Activated T-cell treated with anti-CD3 and anti-CD28 coated beads for 24 hours (primary cell): ENCODE measurements at regions not wholly inside any gene's neighbourhood (a gene's known extent, or its start where the extent isn't known, plus 50 kb on each side); places are given as distances from the start of the nearest gene placed in this dataset.
"Not testable (repeated sequence)": the region's sequence is repeated elsewhere in the genome, so short reads cannot be mapped to it uniquely, and the experiment has no call there.

Experiments used
- DNase-seq: peaks from one replicate; pipeline ENCODE4 v3.0.0-alpha.2; 2020; ENCODE audit warnings: low read depth

DNA sequence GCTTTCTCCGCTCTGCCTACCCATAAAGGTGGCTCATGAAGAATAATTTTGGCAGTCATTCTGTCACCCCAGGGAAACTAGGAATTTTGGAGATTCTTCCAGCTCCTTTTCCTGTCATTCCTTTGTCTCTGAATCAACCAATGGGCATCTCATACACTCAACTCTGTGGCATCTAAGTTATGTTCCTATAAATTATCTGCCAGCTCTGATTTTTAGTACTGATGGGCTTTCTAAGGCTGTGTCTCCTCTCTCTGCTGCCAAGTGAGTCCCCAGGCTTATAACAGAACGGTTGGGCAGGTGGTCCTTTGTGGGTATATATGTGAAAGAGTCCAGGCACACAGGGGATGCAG, 226.8 kb downstream of the NMUR2 start:
- no peak for DNase-seq

- no peak for DNase-seq
Measured at GRCh38 chr5:152177626-152178349, 227.3 kb downstream of the NMUR2 start.

DNA sequence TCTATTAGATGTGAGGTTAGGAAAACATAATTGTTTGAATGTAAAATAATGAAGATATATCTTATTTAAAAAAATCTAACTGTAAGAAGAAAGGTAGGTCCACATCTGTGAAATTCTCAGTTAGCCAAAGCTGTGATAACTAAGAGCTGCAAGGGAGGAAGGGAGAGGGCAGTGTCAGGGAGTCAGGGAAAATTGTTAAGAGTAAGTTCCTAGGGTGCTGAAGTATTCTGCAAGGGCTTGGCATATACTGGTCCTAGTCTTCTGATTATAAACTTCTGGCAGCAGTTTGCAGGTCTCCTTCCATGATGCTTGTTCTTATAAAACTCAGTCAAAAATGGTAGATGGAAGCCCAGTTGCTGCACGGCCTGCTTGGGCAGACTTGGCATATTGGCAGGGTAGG, 233.2 kb downstream of the NMUR2 start:
- DNase-seq: no peak

DNA sequence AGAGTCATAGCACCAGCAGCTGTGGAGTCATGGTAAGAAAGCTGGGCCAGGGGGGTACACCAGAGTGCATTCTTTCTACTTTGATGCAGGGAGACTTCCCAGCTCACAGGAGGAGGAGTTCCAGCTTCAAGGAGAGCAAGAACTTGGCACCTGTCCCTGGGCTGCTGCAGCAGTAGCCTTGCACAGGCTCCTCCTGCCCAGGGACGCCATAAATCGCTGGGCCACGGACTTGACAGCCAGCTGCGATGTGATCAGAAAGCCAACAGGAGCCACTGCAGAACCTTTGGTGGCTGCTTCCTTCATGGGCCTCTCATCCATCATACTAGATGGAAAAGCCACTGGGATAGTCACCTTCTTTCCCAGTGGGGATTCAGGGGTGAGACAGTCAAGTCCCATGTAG, 234.7 kb downstream of the NMUR2 start:
- DNase-seq: no peak

DNA sequence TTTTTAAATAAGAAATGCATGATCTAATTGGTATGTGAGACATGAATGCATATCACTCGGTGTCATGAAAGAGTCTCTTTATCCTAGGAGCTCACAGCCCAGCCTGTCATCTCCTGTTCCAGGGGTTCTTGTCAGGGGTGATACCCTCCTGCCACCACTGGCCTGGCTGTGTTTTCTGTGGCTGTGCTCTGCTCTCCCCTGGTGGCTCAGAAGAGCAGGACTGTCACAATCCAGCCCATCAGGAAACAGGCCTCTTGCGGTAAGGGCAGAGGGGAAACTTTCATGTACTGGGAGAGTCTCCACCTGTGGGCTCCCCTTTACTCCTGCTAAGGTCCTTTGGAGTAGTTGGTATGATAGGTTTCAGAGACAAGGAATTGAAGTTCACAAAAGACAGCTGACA, 240.2 kb upstream of the GLRA1 start:
- DNase-seq: no peak

- DNase-seq: not testable (repeated sequence)
Measured at GRCh38 chr5:152159894-152160293, 235.2 kb upstream of the GLRA1 start.

DNA sequence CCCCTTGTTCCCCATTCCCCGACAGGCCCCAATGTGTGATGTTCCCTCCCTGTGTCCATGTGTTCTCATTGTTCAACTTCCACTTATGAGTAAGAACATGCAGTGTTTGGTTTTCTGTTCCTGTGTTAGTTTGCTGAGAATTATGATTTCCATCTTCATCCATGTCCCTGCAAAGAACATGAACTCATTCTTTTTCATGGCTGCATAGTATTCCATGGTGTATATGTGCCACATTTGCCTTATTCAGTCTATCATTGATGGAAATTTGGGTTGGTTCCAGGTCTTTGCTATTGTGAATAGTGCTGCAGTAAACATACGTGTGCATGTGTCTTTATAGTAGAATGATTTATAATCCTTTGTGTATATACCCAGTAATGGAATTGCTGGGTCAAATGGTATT, 229.8 kb upstream of the GLRA1 start:
- not testable (repeated sequence) for DNase-seq

DNA sequence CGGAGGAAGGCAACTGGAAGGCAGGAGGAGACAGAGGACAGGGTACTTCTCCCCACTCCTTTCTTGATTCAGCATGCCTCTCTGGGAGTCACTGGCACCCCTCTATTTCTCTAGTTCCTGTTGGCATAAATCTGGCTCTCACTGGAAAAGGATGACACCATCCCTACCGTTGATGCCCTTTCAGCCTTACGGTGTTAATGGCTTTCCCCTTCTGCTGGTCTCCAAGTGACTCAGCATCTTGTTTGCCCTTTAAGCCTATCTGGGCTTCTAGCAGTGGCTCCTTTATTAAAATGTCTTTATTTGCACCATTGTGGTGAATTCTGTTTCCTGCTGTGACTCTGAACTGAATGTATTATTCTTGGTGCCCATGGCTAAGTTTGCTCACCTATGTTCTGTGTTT, 227.3 kb upstream of the GLRA1 start:
- no peak for DNase-seq

DNA sequence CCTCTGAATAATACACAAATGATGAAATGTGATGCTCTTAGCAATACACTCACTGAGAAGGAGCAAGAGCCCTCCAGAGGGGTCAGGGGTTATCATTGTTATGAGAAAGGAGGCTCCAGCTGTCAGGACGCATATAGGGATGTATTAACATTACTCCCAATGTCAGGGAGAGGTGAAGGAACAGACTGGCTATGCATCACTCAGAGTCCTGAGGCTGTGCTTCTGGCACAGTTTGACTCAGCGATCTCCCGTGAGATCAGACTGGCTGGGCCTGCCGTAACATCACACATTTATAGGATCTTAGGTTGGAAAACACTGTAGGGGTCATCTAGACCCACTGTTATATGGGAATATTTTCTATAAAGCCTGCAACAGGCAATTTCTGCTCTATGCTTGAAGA, 226.5 kb upstream of the GLRA1 start:
- DNase-seq: no peak

DNA sequence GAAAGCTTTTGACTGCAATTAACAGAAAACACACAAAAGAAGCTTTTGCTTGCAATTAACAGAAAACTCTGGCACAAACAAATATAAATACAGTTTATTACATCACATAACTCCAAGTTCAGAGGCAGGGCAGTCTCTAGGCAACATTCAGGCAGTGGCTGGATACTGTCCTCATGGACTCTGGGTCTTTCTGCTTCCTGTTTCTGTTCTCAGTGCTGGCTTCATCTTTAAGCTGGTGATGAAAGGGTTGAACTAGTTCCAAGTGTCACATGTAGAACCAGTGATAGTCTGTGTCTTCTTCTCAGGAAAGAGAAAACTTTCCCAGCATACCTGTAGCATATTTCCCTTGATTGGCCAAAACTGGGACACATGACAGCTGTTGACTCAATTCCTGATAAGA, 222.6 kb upstream of the GLRA1 start:
- DNase-seq: no peak

- no peak for DNase-seq
Measured at GRCh38 chr5:152146566-152146965, 221.9 kb upstream of the GLRA1 start.

DNA sequence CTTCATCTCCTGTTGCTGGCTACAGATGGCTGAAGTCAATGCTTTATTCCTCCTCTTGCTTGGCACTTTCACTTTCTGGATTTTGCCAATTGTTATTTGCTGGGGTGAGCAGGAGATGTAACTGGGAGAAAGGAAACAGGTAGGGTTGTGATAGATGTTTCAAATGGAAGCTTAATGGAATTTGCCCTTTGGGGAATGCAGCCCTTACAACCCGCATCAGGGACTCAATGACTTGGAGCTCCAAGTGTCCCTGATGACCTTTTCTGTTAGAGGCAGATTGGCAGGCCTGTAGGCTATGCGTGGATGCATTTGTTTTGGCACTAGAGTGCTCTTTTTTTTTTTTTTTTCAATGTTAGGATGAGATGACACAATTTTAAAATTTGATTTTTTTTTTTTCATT, 219.9 kb upstream of the GLRA1 start:
- DNase-seq: no peak

DNA sequence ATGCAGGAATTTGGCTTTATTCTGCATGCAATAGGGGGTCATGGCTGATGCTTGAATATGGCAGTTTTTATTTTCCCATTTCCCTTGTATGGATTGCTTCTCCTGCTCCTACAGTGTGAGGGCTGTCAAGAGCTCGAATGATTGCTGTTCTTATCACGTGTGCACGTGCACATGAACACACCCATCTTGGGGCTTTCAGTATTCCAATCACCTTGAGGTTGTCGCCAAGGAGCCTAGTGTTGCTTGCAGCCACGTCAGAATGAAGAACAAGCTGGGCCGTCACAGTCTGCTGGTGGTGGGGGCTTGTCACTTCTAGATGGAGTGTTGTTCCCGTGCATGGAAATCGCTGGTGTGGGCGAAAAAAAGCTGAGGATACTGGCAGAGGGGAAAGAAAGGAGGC, 219.4 kb upstream of the GLRA1 start:
- DNase-seq: no peak

GRCh38 chr5:152142840-152143469, 218.3 kb upstream of the GLRA1 start:
- peak; percentile 47 for DNase-seq

GRCh38 chr5:152140347-152140746, 215.7 kb upstream of the GLRA1 start:
- DNase-seq: no peak

DNA sequence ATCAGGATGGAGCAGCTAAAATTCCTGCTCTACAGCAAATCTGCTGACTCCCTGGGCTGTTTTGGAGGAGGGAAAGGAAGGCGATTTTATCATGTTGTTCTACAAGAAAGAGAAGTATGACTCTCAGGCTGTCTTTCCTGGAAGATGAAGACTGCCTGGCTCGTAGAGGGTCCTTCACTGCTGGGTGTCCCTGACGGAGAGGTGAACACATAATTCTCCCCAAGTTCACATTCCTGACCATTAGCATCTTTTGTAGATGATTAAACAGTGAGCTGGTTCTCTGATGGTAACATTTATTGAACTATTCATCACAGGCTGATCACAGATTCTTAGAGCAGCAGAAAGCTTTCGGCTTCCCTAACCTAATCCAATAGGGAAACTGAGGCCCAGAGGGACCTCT, 212.4 kb upstream of the GLRA1 start:
- DNase-seq: no peak

- no peak for DNase-seq
Measured at GRCh38 chr5:152136321-152136720, 211.7 kb upstream of the GLRA1 start.

DNA sequence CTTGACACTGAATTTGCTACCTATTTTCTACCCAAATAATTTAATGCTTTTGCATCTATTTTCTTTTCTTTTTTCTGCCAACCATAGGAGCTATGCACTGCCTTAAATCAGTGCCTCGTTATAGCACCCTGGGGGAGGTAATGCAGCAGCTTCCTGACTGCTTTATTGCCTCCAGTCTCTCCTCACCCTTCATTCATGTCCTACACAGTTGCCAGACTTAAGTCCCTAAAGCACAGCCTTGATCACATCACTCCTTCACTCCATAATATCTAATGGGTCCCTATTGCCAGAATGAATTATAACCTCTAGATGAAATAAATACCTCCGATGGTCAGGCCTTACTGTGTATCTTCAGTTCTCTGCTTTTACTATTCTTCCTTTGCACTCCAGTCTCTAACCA, 211.2 kb upstream of the GLRA1 start:
- DNase-seq: no peak

GRCh38 chr5:152125661-152126205, 201.1 kb upstream of the GLRA1 start:
- no peak for DNase-seq

DNA sequence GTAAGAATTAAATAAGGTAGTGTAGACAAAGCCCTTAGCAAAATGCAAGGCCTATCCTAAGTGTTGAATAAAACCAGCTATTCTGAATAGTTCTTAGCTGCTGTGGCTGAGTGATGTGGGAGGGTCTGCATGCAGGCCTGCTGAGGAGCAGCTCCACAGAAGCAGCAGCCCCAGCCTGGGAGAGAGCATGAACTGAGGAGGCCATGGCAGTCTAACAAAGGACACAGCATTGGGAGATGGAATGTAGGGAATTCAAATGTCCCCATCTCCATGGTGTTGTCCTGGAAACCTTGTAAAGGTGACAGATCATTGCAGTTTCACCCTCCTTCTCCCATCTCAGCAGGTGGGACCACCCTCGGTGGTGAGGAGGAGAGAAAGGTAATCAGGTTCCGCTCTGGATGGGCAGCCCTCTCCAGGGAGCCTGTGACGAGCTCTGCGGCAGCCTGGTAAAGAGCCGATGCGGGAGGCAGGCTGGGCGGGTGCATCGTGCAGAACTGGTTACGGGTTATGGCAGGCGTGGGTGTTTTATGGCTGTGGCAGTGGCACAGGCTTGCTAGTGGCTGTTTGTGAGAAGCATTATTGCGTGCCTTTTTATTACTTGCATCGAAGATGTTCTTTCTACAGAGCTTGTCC, 199.9 kb upstream of the GLRA1 start:
- no peak for DNase-seq

DNA sequence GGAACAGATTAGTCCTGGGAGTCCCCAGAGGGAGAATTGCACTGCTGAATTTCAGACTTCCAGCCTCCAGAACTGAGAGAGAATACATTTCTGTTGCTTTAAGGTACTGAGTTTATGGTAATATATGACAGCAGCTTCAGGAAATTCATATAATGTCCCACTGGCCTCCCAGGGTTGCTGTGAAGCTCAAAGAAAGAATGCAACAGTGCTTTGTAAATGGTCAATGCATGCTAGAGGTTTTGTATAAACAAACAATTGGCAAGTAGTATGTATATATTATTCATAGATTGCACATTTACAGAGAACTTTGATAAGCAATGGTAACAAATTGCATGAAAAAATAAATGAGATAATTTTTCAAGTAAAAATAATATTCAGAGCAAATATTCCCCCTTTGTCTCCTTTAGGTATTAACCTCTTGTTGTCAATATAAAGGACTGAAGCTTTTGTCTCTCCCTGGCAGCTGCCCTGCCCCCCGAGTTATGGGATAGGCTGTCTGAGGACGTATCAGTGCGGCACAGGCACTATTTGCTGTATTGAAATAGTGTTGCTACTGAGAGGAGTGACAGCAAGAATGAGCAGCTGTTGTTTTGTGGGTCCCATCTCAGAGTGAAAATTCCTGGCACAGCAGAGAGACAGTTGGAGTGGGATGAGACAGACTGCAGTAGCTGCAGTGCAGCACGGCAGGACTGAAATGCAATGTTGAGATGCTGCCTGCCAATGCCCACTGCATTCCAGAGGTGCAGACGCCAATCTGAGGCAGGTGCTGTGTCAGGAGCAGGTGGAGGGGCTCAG, 194.2 kb upstream of the GLRA1 start:
- no peak for DNase-seq

DNA sequence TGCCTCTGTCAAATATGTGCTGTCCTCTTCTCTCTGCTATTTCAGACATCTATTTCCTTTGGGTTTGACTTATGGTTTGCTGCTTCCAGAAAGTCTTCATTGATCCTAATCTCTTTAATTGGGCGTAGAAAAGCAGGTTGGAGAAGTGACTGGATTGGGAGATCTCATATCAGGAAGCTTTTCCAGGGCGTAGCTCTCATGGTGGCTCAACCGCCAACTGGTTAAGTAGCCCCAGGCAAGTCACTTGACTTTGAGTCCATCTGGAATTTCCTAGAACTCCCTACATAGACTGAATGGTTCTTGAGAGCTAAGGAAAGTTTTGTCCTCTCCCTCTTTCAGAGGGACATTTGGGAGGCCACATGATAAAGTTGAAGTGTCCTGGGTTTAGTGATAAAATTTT, 192.3 kb upstream of the GLRA1 start:
- no peak for DNase-seq

GRCh38 chr5:152113401-152113800, 188.8 kb upstream of the GLRA1 start:
- DNase-seq: peak; percentile 38
